GM12872 (cell line): ENCODE measurements at regions not wholly inside any gene's neighbourhood (a gene's known extent, or its start where the extent isn't known, plus 50 kb on each side); places are given as distances from the start of the nearest gene placed in this dataset.

Experiments
- TF ChIP-seq, protein P1 (sequence below): IDR thresholded peaks from 3 replicates; pipeline ENCODE4 v1.5.1; 2011; ENCODE audit warnings: low read depth, mild to moderate bottlenecking, low read length, moderate library complexity; ENCODE audit not compliant: insufficient read depth

DNA sequence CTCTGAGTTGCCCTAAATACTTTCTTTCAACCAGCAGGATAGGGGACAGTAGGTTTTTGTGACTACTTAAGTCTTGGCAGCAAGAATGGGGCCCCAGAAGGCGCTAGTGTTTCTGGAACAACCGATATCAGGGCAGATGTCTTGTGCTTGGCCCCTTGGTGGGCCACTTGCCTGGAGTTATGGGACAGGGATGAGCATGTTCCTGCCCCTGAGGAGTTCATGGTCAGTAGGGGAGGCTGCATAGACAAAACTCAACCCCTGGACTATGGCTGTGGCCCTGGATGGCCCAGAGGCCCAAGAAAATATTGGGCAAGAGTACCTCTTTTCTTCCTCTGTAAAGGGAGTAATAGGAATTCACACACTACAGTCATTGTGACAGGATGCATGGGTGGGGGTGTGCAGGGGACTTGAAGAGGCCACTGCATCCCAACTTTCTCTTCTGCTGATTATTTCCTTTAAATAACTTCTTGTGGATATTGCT lies 57.7 kb upstream of the IGFBP3 start:
- TF ChIP-seq, protein P1, sequence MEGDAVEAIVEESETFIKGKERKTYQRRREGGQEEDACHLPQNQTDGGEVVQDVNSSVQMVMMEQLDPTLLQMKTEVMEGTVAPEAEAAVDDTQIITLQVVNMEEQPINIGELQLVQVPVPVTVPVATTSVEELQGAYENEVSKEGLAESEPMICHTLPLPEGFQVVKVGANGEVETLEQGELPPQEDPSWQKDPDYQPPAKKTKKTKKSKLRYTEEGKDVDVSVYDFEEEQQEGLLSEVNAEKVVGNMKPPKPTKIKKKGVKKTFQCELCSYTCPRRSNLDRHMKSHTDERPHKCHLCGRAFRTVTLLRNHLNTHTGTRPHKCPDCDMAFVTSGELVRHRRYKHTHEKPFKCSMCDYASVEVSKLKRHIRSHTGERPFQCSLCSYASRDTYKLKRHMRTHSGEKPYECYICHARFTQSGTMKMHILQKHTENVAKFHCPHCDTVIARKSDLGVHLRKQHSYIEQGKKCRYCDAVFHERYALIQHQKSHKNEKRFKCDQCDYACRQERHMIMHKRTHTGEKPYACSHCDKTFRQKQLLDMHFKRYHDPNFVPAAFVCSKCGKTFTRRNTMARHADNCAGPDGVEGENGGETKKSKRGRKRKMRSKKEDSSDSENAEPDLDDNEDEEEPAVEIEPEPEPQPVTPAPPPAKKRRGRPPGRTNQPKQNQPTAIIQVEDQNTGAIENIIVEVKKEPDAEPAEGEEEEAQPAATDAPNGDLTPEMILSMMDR: no peak

DNA sequence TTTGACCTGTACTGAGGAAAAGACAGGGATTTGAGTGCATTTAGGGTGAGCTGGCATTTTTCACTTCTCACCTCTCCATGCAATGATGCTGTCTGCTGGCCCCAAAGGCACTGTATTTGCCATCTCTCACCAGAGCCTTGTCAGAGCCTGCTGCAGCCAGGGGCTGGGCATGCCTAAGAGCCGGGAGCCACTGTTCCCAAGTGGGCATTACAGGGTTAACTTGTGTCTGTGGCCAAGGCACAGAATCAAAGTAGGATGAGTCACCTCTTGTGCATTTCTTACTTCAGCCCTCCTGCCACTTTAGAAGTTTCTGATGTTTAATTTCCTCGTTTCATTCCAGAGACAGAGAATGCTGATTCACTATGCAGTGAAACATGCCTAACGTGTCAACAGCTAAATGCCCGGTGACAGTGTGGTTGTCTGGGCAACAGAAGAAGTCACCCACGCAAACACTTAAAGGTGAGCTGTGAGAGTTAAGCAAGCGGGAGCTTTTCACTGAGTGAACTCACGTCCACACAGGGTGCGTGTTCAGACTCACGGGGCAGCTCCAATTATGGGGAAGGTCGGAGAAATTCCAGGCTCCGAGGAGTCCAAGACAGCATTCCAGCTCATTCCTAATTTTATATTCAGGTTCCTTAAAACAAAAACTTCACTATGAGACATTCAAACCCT lies 57.1 kb upstream of the IGFBP3 start:
- TF ChIP-seq, protein P1: no peak

DNA sequence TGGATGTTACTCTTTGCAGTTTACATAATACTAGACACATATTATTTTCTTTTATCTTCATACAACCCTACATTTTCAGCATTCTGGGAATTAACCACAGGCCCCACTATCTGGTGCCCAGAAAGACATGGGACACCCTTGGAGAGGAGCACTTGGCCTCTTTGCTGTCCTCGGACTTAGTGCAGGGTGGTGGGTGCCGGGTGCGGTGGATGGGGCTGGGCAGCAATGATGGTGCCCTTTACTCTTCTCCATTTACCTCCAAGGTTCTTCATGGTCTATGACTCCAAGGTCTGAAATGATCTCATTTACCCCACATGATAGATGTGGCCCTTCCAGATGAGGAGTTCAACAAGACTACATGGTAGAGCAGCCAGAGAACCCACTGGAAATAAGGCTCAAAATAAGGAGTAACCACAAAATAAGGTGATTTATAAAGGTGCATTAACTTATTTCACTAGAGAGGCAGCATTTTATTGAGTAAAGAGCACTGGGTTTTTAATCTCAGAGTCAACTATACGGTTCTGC lies 56.2 kb upstream of the IGFBP3 start:
- TF ChIP-seq, protein P1: no peak

GRCh38 chr7:45976485-45976856 lies 55.4 kb upstream of the IGFBP3 start:
- TF ChIP-seq, protein P1: no peak

DNA sequence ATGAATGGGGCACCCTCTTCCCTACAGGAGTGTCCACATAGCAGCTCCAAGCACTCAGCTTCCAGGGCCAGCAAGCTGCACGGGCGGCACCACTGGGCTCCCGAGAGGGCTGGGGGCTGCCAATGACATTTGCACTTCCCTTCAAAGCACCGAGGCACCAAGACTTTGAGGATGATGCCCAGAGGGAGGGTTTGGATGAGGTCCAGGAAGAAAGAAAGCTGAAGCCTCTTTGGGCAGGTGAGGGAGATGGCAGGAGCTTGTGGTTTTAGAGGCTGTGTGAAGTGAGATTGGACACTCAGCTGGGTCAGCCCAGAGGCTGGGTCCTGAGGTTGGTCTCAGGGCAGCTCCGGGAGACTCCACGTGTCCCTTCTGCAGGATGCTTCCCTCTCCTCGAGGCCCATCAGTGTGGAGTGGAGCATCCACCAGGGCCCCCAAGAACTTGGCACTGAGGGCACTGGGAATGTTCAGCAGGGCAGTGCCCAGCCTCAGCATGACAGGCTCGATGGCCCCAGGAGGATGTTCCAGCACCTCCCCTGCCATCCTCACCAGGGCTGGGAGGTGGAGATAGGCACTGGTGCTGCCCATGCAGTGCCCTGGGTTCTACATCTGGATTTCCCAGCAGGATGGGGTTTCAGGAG lies 54.9 kb upstream of the IGFBP3 start:
- TF ChIP-seq, protein P1: no peak

GRCh38 chr7:45975367-45975766 lies 54.3 kb upstream of the IGFBP3 start:
- TF ChIP-seq, protein P1: no peak

- TF ChIP-seq, protein P1: no peak
These were observed 53.7 kb upstream of the IGFBP3 start for GRCh38 chr7:45974540-45975360.
